Urinary bladder (tissue), 3 donors: ENCODE measurements at regions not wholly inside any gene's neighbourhood (a gene's known extent, or its start where the extent isn't known, plus 50 kb on each side); places are given as distances from the start of the nearest gene placed in this dataset.
"Not testable (repeated sequence)": the region's sequence is repeated elsewhere in the genome, so short reads cannot be mapped to it uniquely, and the experiment has no call there.

Experiments
- DNase-seq: peaks from one replicate; pipeline ENCODE4 v3.0.0-alpha.2; 2015; ENCODE audit errors: extremely low spot score
- H3K27ac ChIP-seq: one replicate; pipeline ENCODE4 v1.5.1; 2013; ENCODE audit warnings: low read depth, mild to moderate bottlenecking, moderate library complexity
- H3K36me3 ChIP-seq: one replicate; pipeline ENCODE4 v1.6.1; 2013; ENCODE audit warnings: mild to moderate bottlenecking, moderate library complexity; ENCODE audit not compliant: insufficient read depth
- H3K4me1 ChIP-seq: one replicate; pipeline ENCODE4 v1.6.1; 2013; ENCODE audit warnings: mild to moderate bottlenecking, moderate library complexity; ENCODE audit not compliant: insufficient read depth
- H3K4me3 ChIP-seq: one replicate; pipeline ENCODE4 v1.5.1; 2013; ENCODE audit warnings: low read depth, low read length
- WGBS: extraction: QIAGEN DNeasy Blood & Tissue Kit; methylation state at CpG from one replicate; pipeline ENCODE4 v1.1.7; 2013; 5-methylcytosine and 5-hydroxymethylcytosine counted together
- donor health status: healthy with polysubstance abuse.
- donor health status: healthy.

GRCh38 chr10:22467393-22467792 lies 122.1 kb downstream of the SPAG6 start:
- H3K4me3 ChIP-seq, H3K36me3 ChIP-seq, DNase-seq, H3K27ac ChIP-seq, H3K4me1 ChIP-seq: not testable (repeated sequence)
- WGBS, result 86% methylated on average over 4 of the region's 4 CpGs

GRCh38 chr10:22468570-22469320 lies 123.4 kb downstream of the SPAG6 start:
- WGBS, result 83% methylated on average over 3 of the region's 3 CpGs
- no peak overlapping the region for H3K27ac ChIP-seq

DNA sequence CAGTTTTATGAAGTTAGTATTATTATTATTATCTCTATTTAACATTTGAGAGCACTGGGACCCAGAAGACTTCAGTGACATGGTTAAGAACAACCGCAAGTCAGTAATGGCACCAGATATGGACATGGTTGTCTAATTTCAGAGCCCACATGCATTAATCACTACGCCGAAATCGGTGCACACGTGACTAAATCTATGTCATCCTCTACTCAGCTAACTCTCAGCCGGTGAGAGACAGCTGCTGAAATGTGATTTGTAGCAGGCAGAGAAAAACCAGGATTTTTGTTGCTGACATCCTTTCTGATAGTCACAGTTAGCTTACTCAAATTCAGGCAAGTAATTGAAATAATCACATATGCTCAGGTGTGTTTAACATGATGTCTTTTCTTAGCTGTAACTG lies 127.7 kb downstream of the SPAG6 start:
- Histone ChIP-seq H3K4me3 (no peak overlapping the region), H3K4me1 (no peaks in the 10 kb centered on the region), H3K27ac (no peak overlapping the region), H3K36me3 (no peaks in the 10 kb centered on the region)
- 90% methylated on average over 6 of the region's 6 CpGs for WGBS
- no peak for DNase-seq

More at GRCh38 chr10:22468570-22469320, 123.4 kb downstream of the SPAG6 start:
- Histone ChIP-seq H3K4me3 (no peak overlapping the region), H3K4me1 (no peaks in the 10 kb centered on the region), H3K36me3 (no peaks in the 10 kb centered on the region)
- no peak for DNase-seq

GRCh38 chr10:22473459-22473858 lies 128.2 kb downstream of the SPAG6 start:
- Histone ChIP-seq H3K36me3 (no peaks in the 10 kb centered on the region), H3K4me1 (no peaks in the 10 kb centered on the region), H3K27ac (no peak overlapping the region), H3K4me3 (no peak overlapping the region)
- 70% methylated on average over 3 of the region's 3 CpGs for WGBS
- DNase-seq, result no peak

DNA sequence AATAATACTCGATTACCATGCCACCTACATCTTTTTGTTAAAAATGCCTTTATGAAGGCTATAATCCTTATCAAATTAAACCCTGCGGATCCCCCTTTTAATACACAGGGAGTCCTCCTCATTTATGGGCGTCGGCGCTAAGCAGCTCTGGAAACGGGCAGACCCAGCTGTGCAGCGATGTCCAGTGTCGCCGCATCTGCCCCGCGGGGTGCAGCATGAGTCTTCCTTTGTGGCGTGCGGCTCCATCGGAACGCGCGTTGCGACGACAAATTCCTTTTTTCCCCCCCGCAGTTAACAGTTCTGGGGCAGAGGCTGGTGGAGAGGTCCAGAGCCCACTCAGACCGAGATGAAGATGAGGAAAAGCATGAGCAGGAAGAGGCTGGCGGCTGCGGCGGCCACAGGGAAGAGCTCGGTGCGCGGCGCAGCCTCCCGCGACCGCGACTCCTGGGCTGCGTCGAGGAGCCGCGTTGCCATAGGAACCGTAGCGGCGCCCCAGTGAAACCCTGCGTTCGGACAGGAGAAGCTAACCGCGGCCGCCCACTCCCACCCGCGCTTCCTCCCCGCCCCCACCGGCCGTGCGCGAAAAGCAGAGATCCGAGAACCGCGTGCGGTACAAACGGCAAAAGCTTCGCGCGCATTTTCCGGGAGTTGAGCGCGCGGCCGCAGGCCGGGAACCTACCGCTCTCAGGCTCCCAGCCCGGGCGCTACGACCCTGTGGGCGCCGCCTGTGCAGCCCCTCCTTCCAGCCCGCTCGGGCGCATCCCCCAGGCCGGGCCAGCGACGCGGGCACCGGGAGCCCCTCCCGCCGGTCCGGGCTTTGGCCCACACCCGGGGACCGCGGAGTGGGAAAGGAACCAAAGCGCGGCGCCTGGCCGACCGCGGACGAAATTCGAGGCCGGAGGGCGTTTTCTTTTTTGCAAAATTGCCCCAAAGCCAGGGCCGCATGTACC lies 130.6 kb downstream of the SPAG6 start:
- H3K36me3 ChIP-seq, result no peaks in the 10 kb centered on the region
- no peaks in the 10 kb centered on the region for H3K4me1 ChIP-seq
- no peak for DNase-seq
- peak overlapping the region; percentile 37 for H3K4me3 ChIP-seq
- 1% methylated on average over 96 of the region's 96 CpGs for WGBS
- no peak overlapping the region for H3K27ac ChIP-seq

DNA sequence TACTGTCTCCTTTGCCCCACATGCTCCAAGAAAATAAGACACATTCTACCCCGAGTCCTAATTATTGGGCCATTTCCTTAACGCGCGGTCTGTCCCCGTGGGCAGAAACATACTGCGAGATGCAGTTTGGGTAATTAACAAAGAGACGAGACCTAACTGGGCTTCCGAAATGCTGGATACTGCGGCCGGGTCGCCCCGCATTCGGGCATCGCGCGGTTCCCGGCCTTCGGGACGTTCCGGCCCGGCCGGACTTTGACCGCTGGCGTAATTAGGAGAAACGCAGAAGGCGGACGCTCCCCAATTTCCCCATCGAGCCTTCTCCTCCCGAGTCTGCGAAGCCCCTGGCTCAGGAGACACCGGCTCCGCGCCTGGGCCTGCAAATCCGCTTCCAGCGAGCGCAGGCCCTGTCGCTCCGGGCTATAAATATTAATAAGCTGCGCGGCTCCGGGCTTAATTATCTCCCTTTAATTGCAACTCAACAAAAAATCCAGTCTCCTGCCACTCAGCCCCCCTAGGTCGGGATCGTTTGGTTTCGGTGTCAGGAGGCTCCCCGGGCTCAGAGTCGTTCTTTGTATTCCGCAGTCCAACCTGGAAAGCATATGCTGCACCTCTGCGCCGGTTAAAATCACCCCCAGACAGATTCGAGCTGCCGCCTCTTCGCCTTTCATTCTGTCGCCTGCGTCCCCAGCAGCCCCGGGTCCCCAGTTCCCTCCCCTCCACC lies 131.5 kb downstream of the SPAG6 start:
- H3K27ac ChIP-seq, result no peak overlapping the region
- peak overlapping the region; percentile 37 for H3K4me3 ChIP-seq
- H3K36me3 ChIP-seq, result no peaks in the 10 kb centered on the region
- WGBS, result 31% methylated on average over 55 of the region's 55 CpGs
- no peak for DNase-seq
- H3K4me1 ChIP-seq, result no peaks in the 10 kb centered on the region

- WGBS, result 58% methylated on average over 72 of the region's 72 CpGs
- no peak for DNase-seq
- H3K36me3 ChIP-seq, result no peaks in the 10 kb centered on the region
- H3K27ac ChIP-seq, result no peak overlapping the region
- no peak overlapping the region for H3K4me3 ChIP-seq
- H3K4me1 ChIP-seq, result no peaks in the 10 kb centered on the region
Observed at GRCh38 chr10:22477334-22478287, 132.3 kb downstream of the SPAG6 start.

- H3K27ac ChIP-seq, result no peak overlapping the region
- no peak for DNase-seq
- no peak overlapping the region for H3K4me3 ChIP-seq
- no peaks in the 10 kb centered on the region for H3K4me1 ChIP-seq
- WGBS, result 92% methylated on average over 8 of the region's 8 CpGs
- no peaks in the 10 kb centered on the region for H3K36me3 ChIP-seq
Observed at GRCh38 chr10:22478555-22479334, 133.4 kb downstream of the SPAG6 start.

DNA sequence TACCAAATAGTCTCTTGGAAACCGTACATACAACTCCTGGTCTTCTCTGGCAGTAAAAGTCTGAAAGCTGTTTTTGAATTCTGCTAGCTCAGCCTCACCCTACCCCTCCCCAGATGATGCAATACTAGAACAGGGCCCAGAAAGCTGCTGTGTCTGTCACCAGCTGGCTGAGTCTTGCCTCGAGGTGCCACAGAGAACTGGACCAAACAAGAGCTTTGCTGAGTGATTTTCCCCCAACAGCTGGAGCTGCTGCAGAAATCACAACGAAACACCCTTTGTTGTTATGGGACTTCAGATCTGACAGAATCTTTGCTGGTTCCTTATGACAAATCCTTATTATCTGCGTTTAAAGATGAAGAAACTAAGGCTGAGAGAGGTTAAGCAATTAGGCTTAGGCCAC lies 134.1 kb downstream of the SPAG6 start:
- WGBS, result 68% methylated on average over 4 of the region's 4 CpGs
- no peak overlapping the region for H3K27ac ChIP-seq
- no peaks in the 10 kb centered on the region for H3K4me1 ChIP-seq
- no peak overlapping the region for H3K4me3 ChIP-seq
- H3K36me3 ChIP-seq, result no peaks in the 10 kb centered on the region
- peak; percentile 48 for DNase-seq

- H3K27ac ChIP-seq, result no peak overlapping the region
- 91% methylated on average over 6 of the region's 6 CpGs for WGBS
- no peaks in the 10 kb centered on the region for H3K4me1 ChIP-seq
- no peak overlapping the region for H3K4me3 ChIP-seq
- no peak for DNase-seq
- no peaks in the 10 kb centered on the region for H3K36me3 ChIP-seq
Observed at GRCh38 chr10:22481106-22481505, 135.8 kb downstream of the SPAG6 start.

DNA sequence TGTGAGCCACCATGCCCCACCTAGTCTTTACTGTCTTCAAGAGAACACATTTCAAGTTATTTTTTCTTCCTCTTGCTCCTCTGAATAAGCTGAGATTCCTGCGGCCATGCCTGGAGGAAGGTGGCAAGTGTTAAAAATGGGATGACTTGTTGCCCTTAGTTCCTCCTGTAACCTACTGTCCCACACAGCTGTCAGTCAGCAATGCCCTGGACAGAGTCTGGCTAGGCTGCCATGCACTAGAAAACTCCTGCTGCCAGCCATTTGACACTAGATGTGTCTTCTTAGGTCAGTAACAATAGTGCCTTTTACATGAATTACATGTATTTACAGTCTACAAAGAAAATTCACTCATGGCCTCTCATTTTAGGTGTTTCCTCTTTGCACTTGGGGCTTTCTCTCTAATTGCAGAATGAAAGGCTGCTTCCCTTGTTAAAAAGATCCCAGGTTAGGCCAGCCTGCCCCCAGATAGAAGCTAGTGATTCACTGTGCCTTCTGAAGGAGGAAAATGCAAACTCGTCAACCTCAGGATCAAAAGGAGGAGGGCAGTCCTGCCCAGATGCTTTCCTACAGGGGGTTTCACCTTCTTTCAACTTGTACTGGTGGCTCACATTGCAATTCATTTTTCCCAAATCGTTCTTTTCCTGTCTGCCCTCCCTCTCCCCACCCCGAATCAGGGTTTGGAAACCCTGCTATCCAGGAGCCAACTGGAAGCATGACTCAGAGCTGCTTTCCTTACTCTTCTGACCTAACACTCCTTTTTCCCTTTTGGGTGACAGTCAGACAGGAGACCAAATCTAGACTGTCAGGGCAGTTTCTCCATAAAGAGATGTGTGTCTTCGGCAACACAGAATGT lies 136.6 kb downstream of the SPAG6 start:
- Histone ChIP-seq H3K27ac (no peak overlapping the region), H3K4me3 (no peak overlapping the region), H3K4me1 (no peaks in the 10 kb centered on the region), H3K36me3 (no peaks in the 10 kb centered on the region)
- WGBS, result 70% methylated on average over 5 of the region's 5 CpGs
- DNase-seq, result no peak
